Activated T-cell treated with anti-CD3 and anti-CD28 coated beads, Interleukin-2, amount 50 U/mL, for 4 hours (primary cell): ENCODE measurements at regions not wholly inside any gene's neighbourhood (a gene's known extent, or its start where the extent isn't known, plus 50 kb on each side); places are given as distances from the start of the nearest gene placed in this dataset.
A peak's percentile ranks its signal among the peaks of the same experiment; 100 is the strongest.
"Not testable (repeated sequence)": the region's sequence is repeated elsewhere in the genome, so short reads cannot be mapped to it uniquely, and the experiment has no call there.

Source experiments
- ATAC-seq, 2 donors: fragments of 200-7000 bp; cut with Tn5 transposase; one replicate each; pipeline ENCODE4 v1.10.0; 2021
- DNase-seq: peaks from one replicate; pipeline ENCODE4 v3.0.0-alpha.2; 2020
- H3K27me3 Mint-ChIP-seq: one replicate; pipeline ENCODE4 v1.8.0; 2021; ENCODE audit warnings: low read depth, mixed read lengths
- H3K36me3 Mint-ChIP-seq: one replicate; pipeline ENCODE4 v1.8.0; 2022; ENCODE audit warnings: mixed read lengths; ENCODE audit not compliant: insufficient read depth
- H3K4me1 Mint-ChIP-seq: one replicate; pipeline ENCODE4 v1.8.0; 2021; ENCODE audit warnings: low read depth, mixed read lengths
- H3K4me3 Mint-ChIP-seq: one replicate; pipeline ENCODE4 v1.8.0; 2021; ENCODE audit warnings: mild to moderate bottlenecking, moderate library complexity, mixed read lengths
- H3K9me3 Mint-ChIP-seq: one replicate; pipeline ENCODE4 v1.8.0; 2021; ENCODE audit warnings: mixed read lengths

DNA sequence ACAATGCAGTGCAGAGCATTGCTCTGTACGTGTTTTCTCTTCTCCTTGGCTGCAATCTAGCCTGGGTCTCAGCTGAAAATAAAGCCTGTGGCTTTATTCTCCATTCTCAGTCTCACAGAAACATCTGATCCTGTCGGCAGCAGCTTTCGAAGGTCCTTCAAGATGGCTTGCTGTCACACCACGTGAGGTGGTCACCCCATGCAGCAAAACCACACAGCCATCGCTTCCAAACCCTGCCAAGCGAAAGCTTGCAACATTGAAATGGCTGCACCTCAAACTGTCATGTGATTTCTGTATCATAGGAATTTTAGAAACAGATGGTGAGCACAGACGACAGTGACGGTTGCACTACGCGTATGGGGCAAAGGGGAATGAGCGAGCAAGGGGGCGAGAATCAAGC, 98.5 kb upstream of the SMARCA2 start:
- no peaks in the 10 kb centered on the region for H3K36me3 Mint-ChIP-seq
- H3K4me3 Mint-ChIP-seq: no peak overlapping the region
- ATAC-seq (no peak), DNase-seq (no peak)
- H3K27me3 Mint-ChIP-seq: peaks cover 10% of the 10 kb centered on the region
- H3K4me1 Mint-ChIP-seq: no peaks in the 10 kb centered on the region
- H3K9me3 Mint-ChIP-seq: no peaks in the 10 kb centered on the region

DNA sequence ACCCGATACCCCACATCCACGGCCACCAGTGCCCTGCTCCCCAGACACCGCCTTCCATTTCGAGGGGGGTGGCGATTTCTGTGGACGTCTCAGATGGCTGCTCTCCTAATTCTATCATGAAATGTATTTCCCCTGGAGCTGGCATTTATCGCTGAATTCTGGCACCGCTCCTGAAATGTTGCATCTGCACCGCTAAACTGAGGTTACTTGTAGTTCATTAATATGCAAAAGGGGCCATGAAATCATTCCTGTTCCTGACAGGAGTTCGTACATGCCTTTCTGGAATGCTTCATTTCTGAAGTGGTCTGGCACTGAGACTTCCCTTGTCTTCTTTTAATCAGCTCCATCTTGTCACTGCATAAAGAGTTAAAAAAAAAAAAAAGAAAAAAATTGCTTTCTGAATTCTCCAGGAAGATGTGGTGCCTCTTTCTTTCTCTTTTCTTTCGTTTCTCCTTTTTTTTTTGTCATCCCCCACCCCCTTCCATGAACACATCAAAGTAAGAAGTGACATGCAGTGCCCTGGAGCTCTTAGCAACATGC, 97.7 kb upstream of the SMARCA2 start:
- Mint-ChIP-seq H3K27me3 (peaks cover 14% of the 10 kb centered on the region), H3K4me3 (no peak overlapping the region), H3K36me3 (no peaks in the 10 kb centered on the region), H3K9me3 (no peaks in the 10 kb centered on the region), H3K4me1 (no peaks in the 10 kb centered on the region)
- DNase-seq: no peak
- ATAC-seq: no peak

DNA sequence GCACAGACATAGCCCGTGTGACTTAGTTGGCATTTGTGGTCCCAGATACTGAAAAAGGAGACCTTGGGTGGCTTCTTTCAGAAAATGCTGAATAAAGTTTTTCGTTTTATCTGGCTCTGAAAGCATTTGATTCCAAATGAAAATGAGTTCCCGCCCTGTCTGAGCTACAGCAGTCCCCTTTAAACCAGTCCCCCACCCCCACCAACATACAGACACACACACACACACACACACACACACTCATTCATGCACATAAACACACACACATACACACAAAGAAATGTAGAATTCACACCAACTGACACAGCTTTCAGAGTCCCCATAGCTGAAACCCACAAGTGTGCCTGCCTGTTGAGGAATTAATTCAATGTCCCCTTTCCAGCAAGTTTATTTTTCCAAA, 97.0 kb upstream of the SMARCA2 start:
- H3K4me1 Mint-ChIP-seq: no peaks in the 10 kb centered on the region
- H3K9me3 Mint-ChIP-seq: no peaks in the 10 kb centered on the region
- ATAC-seq (no peak), DNase-seq (no peak)
- no peaks in the 10 kb centered on the region for H3K36me3 Mint-ChIP-seq
- H3K4me3 Mint-ChIP-seq: no peak overlapping the region
- peaks cover 14% of the 10 kb centered on the region for H3K27me3 Mint-ChIP-seq

DNA sequence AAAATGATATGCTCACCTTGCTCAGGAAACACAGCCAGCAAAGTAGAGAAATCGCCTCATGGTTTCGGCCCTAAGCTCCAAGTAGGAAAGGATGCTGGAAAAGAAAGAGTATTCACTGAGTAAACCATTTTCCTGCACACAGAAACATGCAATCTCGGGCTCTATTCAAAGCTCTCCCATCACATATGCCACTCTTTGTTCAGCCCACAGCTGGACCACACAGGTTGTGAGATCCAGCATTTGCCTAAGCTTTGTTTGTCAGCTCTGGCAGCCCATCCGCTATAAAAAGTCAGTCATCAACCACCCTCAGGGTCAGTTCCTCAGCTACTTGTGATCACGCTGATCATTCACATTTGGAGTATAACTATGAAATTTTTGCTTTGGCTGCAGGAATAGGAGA, 96.5 kb upstream of the SMARCA2 start:
- Mint-ChIP-seq H3K9me3 (no peaks in the 10 kb centered on the region), H3K4me1 (no peaks in the 10 kb centered on the region), H3K27me3 (peaks cover 14% of the 10 kb centered on the region), H3K36me3 (no peaks in the 10 kb centered on the region), H3K4me3 (no peak overlapping the region)
- ATAC-seq (no peak), DNase-seq (no peak)

DNA sequence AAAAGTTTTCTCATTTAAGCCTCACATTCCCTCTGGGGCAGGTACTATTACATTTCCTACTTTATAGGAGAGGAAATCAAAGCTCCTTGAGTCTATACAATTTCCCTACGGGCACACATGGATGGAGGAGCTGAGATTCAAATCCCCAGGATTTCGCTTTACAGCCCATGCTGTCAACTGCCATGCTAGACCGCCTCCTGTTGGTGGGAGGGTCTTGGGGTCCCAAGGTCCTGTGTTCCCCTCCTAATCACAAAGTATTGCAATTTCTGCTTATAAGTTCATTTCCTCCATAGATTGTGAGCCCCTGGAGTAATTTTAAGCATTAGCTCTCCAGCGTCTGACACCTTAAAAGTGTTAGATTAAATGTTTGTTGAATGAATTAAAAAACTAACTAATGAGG, 95.9 kb upstream of the SMARCA2 start:
- H3K9me3 Mint-ChIP-seq: no peaks in the 10 kb centered on the region
- H3K4me1 Mint-ChIP-seq: no peaks in the 10 kb centered on the region
- no peak for DNase-seq
- H3K4me3 Mint-ChIP-seq: no peak overlapping the region
- no peak for ATAC-seq
- peaks cover 14% of the 10 kb centered on the region for H3K27me3 Mint-ChIP-seq
- H3K36me3 Mint-ChIP-seq: no peaks in the 10 kb centered on the region

DNA sequence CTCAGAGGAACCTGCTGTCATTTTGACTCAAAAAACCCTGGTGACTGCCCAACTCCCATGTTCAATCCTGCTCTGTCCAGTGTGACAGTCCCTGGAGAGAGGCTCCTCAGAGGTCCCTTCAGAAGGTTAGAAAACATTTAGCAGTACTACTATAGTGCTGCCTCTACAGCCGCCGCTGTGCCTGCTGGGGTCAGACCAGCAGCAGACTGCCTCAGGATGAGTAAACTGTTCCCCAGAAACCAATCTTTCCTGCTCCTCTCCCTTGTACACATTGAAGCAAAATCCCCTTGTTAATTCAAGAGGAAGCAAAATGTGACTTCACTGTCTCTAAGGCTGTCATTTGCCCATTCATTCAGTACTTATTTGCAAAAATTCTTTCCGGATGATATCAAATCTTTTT, 94.8 kb upstream of the SMARCA2 start:
- no peaks in the 10 kb centered on the region for H3K36me3 Mint-ChIP-seq
- no peaks in the 10 kb centered on the region for H3K4me1 Mint-ChIP-seq
- DNase-seq (no peak), ATAC-seq (no peak)
- peaks cover 11% of the 10 kb centered on the region for H3K27me3 Mint-ChIP-seq
- no peak overlapping the region for H3K4me3 Mint-ChIP-seq
- H3K9me3 Mint-ChIP-seq: no peaks in the 10 kb centered on the region

DNA sequence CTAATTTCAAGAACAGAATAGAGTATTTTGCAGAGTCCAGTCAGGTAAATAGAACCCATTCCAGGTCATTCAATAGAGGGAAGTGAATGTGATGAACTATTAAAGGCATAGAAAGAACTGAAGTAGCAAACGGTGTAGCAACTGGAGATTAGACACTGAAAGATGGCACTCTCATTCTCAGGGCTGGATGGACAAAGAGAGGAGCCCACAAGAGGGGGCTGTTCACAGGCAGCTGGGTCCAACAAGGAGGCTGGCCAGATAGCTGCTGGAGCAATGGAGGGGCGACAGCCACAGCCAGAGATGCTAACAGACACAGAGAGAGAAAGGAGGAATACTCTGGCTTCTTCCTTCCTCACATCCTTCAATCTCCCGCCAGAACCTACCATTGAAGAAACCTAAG, 93.1 kb upstream of the SMARCA2 start:
- no peaks in the 10 kb centered on the region for H3K9me3 Mint-ChIP-seq
- ATAC-seq (no peak), DNase-seq (no peak)
- peaks cover 9% of the 10 kb centered on the region for H3K27me3 Mint-ChIP-seq
- H3K4me1 Mint-ChIP-seq: no peaks in the 10 kb centered on the region
- H3K4me3 Mint-ChIP-seq: no peak overlapping the region
- no peaks in the 10 kb centered on the region for H3K36me3 Mint-ChIP-seq

DNA sequence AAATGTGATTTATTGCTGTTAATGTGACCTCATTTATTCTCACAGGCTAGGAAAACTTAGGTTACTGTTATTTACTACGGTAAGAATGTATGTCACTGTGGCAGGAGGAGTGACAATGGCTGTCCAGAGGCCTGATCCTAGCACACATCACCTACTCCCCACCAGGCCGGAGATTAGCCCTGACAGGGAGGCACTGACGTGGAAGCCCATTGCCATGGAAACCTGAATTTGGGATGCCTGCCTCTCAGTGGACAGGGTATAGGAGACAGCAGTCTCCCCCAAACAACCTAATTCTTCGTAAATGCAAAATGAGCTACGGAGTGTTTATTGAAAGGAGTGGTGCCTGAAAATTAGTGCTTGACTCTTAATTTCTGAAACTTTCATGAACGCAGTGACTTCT, 87.6 kb upstream of the SMARCA2 start:
- Mint-ChIP-seq H3K4me3 (no peak overlapping the region), H3K9me3 (no peaks in the 10 kb centered on the region), H3K27me3 (no peaks in the 10 kb centered on the region), H3K4me1 (peaks cover 3% of the 10 kb centered on the region), H3K36me3 (no peaks in the 10 kb centered on the region)
- ATAC-seq (no peak), DNase-seq (no peak)

DNA sequence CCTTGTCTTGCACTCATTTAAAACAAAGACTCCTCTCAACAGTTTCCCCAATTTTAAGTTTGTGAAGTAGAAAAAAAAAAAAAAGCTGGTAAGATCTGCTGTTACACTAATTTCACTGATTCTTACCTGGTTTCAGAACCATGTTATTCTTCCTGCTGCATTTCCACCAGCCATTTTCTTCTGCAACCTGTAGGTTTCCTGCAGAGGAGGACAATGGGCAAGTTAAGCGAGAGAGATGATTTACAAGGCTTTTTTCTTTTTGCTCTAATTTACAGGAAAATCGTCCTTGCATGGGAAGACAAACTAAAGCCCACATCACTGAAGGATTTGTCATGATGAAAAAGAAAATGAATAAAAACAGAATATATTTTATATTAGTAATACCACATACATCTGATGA, 86.0 kb upstream of the SMARCA2 start:
- Mint-ChIP-seq H3K9me3 (no peaks in the 10 kb centered on the region), H3K27me3 (no peaks in the 10 kb centered on the region), H3K4me3 (no peak overlapping the region), H3K36me3 (no peaks in the 10 kb centered on the region), H3K4me1 (peaks cover 3% of the 10 kb centered on the region)
- DNase-seq: no peak
- no peak for ATAC-seq

DNA sequence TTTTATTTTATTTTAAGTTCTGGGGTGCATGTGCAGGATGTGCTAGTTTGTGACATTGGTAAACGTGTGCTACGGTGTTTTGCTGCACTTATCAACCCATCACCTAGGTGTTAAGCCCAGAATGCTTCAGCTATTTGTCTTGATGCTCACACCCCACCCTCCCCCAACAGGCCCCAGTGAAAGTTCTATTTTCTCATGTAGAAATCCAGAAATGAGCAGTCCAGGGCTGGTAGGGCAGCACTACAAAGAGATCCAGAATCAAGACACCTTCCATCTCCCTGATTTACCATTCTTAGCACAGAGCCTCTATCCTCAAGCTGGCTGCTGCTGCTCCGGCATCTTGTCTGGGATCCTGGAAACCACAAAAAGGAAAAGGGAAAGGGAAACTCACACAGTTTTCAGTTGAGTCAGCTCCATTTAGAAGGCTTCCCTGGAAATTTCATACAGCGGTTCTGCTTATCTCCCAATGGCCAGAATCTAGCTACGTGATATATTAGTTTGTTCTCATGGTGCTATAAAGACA, 85.4 kb upstream of the SMARCA2 start:
- no peaks in the 10 kb centered on the region for H3K36me3 Mint-ChIP-seq

DNA sequence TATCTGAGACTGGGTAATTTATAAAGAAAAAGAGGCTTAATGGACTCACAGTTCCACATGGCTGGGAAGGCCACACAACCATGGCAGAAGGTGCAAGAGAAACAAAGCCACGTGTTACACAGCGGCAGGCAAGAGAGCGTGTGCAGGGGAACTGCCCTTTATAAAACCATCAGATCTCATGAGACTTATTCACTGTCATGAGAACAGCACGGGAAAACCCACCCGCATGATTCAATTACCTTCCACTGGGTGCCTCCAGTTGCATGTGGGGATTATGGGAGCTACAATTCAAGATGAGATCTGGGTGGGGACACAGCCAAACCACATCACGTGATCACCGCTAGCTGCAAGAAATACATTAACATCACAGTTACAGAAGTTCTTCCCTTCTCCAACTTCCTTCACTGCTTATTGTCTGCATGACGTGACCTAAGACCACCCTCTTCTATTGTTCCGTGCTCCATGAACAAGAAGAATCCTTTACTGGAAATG, 84.9 kb upstream of the SMARCA2 start:
- H3K36me3 Mint-ChIP-seq, H3K27me3 Mint-ChIP-seq, H3K4me3 Mint-ChIP-seq, H3K4me1 Mint-ChIP-seq, DNase-seq, H3K9me3 Mint-ChIP-seq: not testable (repeated sequence)
- ATAC-seq: peak in 1 of 2 donors; percentile 48

More for the DNA sequence above, 85.4 kb upstream of the SMARCA2 start:
- Mint-ChIP-seq H3K9me3 (no peaks in the 10 kb centered on the region), H3K4me3 (no peak overlapping the region), H3K4me1 (peaks cover 3% of the 10 kb centered on the region), H3K27me3 (no peaks in the 10 kb centered on the region)
- DNase-seq: no peak
- ATAC-seq: peak; percentile 38 to 58

DNA sequence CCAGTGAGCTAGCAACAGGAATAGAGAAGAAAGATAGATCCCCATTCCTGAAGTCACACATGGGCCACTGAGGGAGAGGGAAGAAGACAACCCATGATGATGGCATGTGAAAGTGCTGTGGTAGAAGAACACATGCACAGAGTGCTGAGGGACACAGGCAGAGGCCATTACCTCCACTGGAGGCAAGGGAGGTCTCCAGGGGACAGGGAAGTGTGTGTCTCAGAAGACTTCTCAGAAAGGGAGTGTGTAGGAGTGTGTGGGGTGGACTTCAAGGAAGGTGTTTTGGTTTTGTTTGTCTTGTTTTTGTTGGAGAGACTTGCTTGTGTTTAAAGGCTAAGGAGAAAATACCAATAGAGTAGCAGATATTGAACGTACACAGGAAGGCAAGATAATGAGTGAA, 77.0 kb upstream of the SMARCA2 start:
- H3K9me3 Mint-ChIP-seq: no peaks in the 10 kb centered on the region
- DNase-seq (no peak), ATAC-seq (no peak)
- no peaks in the 10 kb centered on the region for H3K36me3 Mint-ChIP-seq
- no peak overlapping the region for H3K4me3 Mint-ChIP-seq
- peaks cover 2% of the 10 kb centered on the region for H3K4me1 Mint-ChIP-seq
- H3K27me3 Mint-ChIP-seq: peaks cover 3% of the 10 kb centered on the region

DNA sequence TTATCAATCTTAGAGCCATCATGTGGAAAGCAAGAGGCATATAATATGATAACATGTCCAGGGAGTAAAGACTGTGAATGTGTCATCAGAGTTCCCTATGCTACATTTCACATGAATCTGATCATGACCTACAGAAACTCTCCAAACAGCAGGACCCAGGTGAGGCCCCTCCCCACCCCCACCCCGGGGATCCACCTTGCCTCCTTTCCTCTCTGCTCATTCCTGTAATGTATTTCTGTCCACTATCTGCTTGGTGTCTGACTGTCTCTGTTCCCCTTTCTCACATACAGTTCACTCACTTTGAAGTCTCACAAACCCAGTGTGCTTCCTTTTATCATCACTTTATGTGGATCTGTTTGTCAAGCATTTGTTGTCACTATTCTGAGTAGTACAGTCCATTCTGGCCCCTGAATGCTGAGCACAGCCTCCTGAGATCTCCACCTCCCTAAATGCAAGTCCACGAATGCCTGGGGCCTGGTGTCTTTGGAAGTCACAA, 76.4 kb upstream of the SMARCA2 start:
- ATAC-seq (no peak), DNase-seq (no peak)
- H3K9me3 Mint-ChIP-seq: no peaks in the 10 kb centered on the region
- H3K27me3 Mint-ChIP-seq: peaks cover 3% of the 10 kb centered on the region
- H3K4me1 Mint-ChIP-seq: peaks cover 2% of the 10 kb centered on the region
- H3K4me3 Mint-ChIP-seq: no peak overlapping the region
- no peaks in the 10 kb centered on the region for H3K36me3 Mint-ChIP-seq

DNA sequence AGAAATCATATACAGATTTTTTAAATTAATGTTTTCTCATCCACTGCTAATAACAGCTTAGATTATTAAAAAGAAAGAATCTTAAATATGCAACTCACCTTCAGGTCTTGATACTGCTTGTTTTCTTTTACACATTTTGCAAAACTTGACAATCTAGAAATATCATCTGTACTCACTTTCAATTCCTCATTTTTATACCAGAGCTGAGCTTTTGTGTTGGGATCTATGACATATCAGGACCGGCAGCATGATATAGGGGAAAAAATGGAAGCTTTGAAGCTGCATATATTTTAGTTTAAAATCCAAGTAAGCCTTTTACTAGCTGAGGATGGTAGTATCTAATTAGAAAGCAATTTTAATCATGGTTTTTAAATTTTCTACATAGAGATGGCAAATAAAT, 75.7 kb upstream of the SMARCA2 start:
- Mint-ChIP-seq H3K27me3 (peaks cover 3% of the 10 kb centered on the region), H3K4me1 (peaks cover 2% of the 10 kb centered on the region), H3K9me3 (no peaks in the 10 kb centered on the region), H3K4me3 (no peak overlapping the region), H3K36me3 (no peaks in the 10 kb centered on the region)
- no peak for DNase-seq
- no peak for ATAC-seq

DNA sequence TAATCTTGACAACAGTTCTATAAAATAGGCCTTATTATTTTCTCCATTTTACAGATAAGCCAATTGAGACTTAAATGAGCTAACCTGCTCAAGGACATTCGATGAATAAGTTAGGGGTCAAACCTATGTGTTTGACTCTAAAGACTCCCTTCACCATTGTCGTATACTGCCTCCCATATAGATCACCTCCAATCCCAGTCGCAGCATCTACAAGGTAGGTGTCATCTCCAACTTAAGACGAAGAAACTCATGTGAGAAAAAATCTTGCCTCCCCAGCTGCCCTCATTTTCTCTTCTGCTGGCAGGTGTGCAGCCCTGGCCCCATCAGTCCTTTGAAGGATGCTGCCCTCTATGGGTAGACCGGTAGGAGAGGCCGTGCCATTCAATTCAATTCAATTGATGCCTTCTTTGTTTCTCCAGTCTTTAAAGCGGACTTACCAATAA, 75.2 kb upstream of the SMARCA2 start:
- H3K9me3 Mint-ChIP-seq: no peaks in the 10 kb centered on the region
- peaks cover 2% of the 10 kb centered on the region for H3K4me1 Mint-ChIP-seq
- no peak overlapping the region for H3K4me3 Mint-ChIP-seq
- peaks cover 3% of the 10 kb centered on the region for H3K27me3 Mint-ChIP-seq
- H3K36me3 Mint-ChIP-seq: no peaks in the 10 kb centered on the region
- DNase-seq: no peak
- peak; percentile 74 to 82 for ATAC-seq
